ENCODE measurements at regions not wholly inside any gene's neighbourhood (a gene's known extent, or its start where the extent isn't known, plus 50 kb on each side); places are given as distances from the start of the nearest gene placed in this dataset.

DNA sequence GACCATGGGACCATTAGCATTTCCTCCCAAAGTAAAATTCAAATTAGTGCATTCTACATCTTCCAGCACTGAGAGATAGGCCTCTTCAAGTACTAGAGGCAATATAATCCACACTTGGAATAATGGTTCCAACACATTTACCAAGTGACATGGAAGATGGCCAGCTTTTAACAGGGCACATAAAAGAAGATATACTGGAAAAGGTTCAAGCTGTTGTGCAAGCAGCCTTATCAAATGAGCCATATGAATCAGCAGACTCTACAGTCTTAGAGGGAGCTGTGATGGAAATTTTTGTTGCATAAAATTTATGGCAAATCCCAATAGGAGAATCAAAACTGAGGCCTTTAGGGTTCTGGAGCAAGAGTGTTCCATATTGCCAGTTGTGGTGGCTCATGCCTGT lies 526.6 kb upstream of the IRAK1BP1 start:
- Histone ChIP-seq H3K9me3 (no peaks in the 10 kb centered on the region), H3K27me3 (no peaks in the 10 kb centered on the region), H3K36me3 (no peaks in the 10 kb centered on the region), H3K4me1 (no peaks in the 10 kb centered on the region), H3K27ac (no peak overlapping the region), H3K4me3 (replicated peaks in 1 of 3) (no peak overlapping the region)
- TF ChIP-seq POLR2A (IDR thresholded peaks at IDR 0.05) = no peak
- TF ChIP-seq, protein P1, sequence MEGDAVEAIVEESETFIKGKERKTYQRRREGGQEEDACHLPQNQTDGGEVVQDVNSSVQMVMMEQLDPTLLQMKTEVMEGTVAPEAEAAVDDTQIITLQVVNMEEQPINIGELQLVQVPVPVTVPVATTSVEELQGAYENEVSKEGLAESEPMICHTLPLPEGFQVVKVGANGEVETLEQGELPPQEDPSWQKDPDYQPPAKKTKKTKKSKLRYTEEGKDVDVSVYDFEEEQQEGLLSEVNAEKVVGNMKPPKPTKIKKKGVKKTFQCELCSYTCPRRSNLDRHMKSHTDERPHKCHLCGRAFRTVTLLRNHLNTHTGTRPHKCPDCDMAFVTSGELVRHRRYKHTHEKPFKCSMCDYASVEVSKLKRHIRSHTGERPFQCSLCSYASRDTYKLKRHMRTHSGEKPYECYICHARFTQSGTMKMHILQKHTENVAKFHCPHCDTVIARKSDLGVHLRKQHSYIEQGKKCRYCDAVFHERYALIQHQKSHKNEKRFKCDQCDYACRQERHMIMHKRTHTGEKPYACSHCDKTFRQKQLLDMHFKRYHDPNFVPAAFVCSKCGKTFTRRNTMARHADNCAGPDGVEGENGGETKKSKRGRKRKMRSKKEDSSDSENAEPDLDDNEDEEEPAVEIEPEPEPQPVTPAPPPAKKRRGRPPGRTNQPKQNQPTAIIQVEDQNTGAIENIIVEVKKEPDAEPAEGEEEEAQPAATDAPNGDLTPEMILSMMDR (IDR thresholded peaks at IDR 0.05) = no peak
- intact Hi-C loops (cut with DNase I) = no loop called here
- DNase-seq = no peak

- H3K36me3 ChIP-seq = no peaks in the 10 kb centered on the region
These were observed 521.5 kb upstream of the IRAK1BP1 start for GRCh38 chr6:78345882-78346281.

GRCh38 chr6:78347191-78347916 lies 520.0 kb upstream of the IRAK1BP1 start:
- no peaks in the 10 kb centered on the region for H3K27me3 ChIP-seq
- H3K4me1 ChIP-seq = no peaks in the 10 kb centered on the region
- no peaks in the 10 kb centered on the region for H3K9me3 ChIP-seq
- 51 to 58% methylated on average over 3 of the region's 3 CpGs for WGBS, 2 donors
- TF ChIP-seq, protein P1 (IDR thresholded peaks at IDR 0.05) = no peak
- intact Hi-C loops (cut with DNase I) = no loop called here
- no peaks in the 10 kb centered on the region for H3K36me3 ChIP-seq
- no peak overlapping the region for H3K4me3 ChIP-seq (replicated peaks in 1 of 3)
- no peak overlapping the region for H3K27ac ChIP-seq
- DNase-seq = no peak

More at GRCh38 chr6:78345882-78346281, 521.5 kb upstream of the IRAK1BP1 start:
- H3K27ac ChIP-seq = no peak overlapping the region
- intact Hi-C loops (cut with DNase I) = no loop called here
- H3K4me1 ChIP-seq = no peaks in the 10 kb centered on the region
- WGBS, 2 donors = 69 to 73% methylated on average over 2 of the region's 2 CpGs
- TF ChIP-seq, protein P1 (IDR thresholded peaks at IDR 0.05) = no peak
- no peak for TF ChIP-seq POLR2A (IDR thresholded peaks at IDR 0.05)
- no peaks in the 10 kb centered on the region for H3K27me3 ChIP-seq
- no peak for DNase-seq
- no peak overlapping the region for H3K4me3 ChIP-seq (replicated peaks in 1 of 3)
- H3K9me3 ChIP-seq = no peaks in the 10 kb centered on the region

DNA sequence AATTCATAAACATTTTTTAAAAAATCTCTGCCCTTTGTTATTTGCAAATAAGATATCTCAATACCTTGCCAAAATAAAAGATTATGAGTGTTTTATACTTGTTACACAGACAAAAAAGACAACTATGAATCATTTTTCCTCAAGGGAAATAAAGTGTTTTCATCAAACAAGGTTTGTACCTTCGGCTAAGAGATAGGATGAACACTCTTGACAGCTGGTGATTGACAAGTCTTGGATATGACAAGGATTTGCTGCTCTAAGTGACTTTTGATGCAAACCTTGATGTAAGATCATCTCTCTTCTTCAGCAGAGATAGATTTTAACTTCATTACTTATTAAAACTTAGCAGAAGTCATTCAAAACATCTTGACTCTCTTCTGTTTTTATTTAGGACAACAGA lies 514.3 kb upstream of the IRAK1BP1 start:
- Histone ChIP-seq H3K9me3 (no peaks in the 10 kb centered on the region), H3K36me3 (no peaks in the 10 kb centered on the region), H3K27ac (no peak overlapping the region), H3K27me3 (no peaks in the 10 kb centered on the region), H3K4me3 (replicated peaks in 1 of 3) (no peak overlapping the region), H3K4me1 (no peaks in the 10 kb centered on the region)
- no peak for DNase-seq
- intact Hi-C loops (cut with DNase I) = no loop called here
- TF ChIP-seq, protein P1 (IDR thresholded peaks at IDR 0.05) = no peak
- TF ChIP-seq POLR2A (IDR thresholded peaks at IDR 0.05) = no peak
- 68 to 71% methylated on average over 1 of the region's 1 CpG for WGBS, 2 donors

- intact Hi-C loops (cut with DNase I) = no loop called here
- Histone ChIP-seq H3K27ac (no peak overlapping the region), H3K4me1 (no peaks in the 10 kb centered on the region), H3K9me3 (no peaks in the 10 kb centered on the region), H3K27me3 (no peaks in the 10 kb centered on the region), H3K36me3 (no peaks in the 10 kb centered on the region), H3K4me3 (replicated peaks in 1 of 3) (no peak overlapping the region)
- no peak for TF ChIP-seq POLR2A (IDR thresholded peaks at IDR 0.05)
- TF ChIP-seq, protein P1 (IDR thresholded peaks at IDR 0.05) = no peak
- DNase-seq = no peak
These were observed 503.7 kb upstream of the IRAK1BP1 start for GRCh38 chr6:78363688-78364087.

Measured in thyroid gland (tissue), 4 donors.